GM18870 (cell line): ENCODE measurements at regions not wholly inside any gene's neighbourhood (a gene's known extent, or its start where the extent isn't known, plus 50 kb on each side); places are given as distances from the start of the nearest gene placed in this dataset.
"Not testable (repeated sequence)": the region's sequence is repeated elsewhere in the genome, so short reads cannot be mapped to it uniquely, and the experiment has no call there.

ENCODE experiments used
- ATAC-seq: cut with Tn5 transposase; IDR thresholded peaks from one replicate; pipeline ENCODE4 v1.9.1; 2021; ENCODE audit warnings: moderate library complexity; ENCODE audit not compliant: unreplicated experiment

GRCh38 chr1:238944028-238944427 is 442.3 kb upstream of the CHRM3 start:
- no peak for ATAC-seq

DNA sequence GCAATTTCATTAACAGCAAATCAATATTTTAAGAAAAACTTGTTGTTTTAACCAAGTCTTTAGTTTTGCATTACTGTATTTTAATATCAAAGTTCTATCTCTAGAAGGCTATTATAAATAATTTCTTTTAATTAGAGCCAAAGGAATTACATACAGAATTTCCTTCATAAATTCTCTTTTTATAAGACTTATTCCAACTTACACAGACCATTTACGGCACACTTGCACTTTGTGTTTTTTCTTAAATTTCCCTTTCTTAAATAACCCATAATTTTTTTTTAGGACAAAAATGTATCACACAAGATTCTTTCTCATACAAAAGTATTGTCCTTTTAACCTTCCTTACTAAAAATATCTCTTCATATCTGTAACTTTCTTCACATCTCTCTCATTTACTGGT is 458.5 kb upstream of the CHRM3 start:
- ATAC-seq = no peak

DNA sequence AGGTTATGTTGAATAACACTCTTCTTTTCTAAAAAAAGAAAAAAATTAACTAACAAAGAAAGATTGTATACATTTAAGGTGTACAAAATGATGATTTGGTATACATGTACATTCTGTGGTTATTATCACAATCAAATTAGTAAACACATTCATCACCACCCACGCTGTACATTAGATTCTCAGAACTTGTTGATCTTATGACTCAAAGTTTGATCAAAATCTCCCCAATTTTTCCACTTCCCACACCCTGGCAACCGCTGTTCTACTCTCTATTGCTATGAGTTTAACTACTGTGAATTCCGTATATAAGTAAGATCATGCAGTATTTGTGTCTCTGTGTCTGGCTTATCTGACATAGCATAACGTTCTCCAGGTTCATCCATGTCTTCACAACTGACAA is 469.5 kb upstream of the CHRM3 start:
- ATAC-seq = no peak

GRCh38 chr1:238914346-238914745 is 472.0 kb upstream of the CHRM3 start:
- ATAC-seq = no peak

- ATAC-seq = no peak
Measured at GRCh38 chr1:238913210-238913609, 473.2 kb upstream of the CHRM3 start.

DNA sequence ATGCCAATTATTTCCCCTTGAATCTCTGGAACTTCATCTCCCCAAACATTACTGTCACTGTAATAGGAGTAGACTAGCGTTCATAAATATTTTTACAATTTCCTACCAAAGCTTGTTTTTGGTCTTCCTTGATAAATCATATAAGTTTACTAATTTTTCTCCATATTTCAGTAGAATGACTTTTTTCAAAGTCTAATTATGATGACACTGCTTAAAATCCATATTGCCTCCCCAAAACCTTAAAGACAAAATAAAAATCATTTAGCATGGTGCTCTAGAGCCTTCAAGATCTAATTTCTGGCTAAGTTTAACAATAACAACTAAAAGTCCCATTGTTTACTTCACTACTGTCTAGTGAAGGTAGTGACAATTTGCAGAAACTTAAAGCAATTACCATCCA is 474.2 kb upstream of the CHRM3 start:
- no peak for ATAC-seq

DNA sequence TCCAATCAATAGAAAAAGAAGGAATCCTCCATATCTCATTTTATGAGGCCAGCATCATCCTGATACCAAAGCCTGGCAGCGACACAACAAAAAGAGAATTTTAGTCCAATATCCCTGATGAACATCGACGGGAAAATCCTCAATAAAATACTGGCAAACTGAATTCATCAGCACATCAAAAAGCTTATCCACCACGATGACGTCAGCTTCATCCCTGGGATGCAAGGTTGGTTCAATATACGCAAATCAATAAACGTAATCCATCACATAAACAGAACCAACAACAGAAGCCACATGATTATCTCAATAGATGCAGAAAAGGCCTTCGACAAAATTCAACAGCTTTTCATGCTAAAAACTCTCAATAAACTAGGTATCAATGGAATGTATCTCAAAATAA is 483.6 kb upstream of the CHRM3 start:
- not testable (repeated sequence) for ATAC-seq

DNA sequence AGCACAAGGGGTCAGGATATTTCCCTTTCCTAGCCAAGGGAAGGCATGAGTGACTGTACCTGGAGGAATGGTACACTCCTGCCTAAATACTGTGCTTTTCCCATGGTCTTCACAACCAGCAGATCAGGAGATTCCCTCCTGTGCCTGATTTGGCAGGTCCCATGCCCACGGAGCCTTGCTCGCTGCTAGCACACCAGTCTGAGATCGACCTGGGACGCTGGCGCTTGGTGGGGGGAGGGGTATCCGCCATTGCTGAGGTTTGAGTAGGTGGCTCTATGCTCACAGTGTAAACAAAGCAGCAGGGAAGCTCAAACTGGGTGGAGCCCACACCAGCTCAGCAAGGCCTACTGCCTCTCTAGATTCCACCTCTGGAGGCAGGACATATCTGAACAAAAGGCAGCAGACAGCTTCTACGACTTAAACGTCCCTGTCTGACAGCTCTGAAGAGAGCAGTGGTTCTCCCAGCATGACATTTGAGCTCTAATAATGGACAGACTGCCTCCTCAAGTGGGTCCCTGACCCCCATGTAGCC is 486.0 kb upstream of the CHRM3 start:
- no peak for ATAC-seq

GRCh38 chr1:238898856-238899255 is 487.5 kb upstream of the CHRM3 start:
- ATAC-seq = no peak

DNA sequence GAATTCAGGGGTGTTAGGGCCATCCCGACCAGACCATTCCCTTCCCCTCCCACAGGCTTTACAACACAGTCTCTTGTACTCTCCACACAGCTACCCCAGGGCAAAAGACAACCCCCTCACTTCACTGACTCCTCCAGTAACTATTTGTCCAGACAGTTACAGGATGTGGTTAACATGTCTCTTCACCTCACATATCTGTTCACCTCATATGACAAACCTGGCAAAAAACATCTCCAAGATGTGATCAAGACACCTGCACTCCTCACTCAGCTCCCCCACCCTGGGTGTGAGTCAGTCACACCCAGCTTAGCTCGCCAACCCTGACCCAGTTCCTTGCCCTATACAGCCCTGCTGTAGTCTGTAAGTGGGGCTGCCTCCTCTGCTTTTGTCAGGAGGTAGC is 490.5 kb upstream of the CHRM3 start:
- ATAC-seq = no peak

DNA sequence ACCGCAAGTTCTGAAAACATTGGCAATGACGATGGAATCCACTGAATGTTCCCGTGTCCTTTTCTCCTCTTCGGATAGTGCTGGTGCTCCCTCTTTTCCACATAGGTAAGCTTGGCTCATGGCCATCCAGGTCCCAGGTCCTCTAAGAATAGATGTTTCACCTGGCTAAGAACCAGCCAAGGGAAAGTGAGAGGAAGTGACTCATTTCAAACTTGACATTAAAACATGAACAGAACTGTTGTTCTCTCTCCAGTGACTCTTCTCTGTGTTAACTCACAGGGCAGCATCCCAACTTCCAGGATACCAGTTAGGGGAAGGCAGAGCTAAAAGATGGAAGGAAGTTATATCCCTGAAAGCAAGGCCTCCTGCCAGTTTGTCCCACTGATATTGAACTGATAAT is 493.8 kb upstream of the CHRM3 start:
- no peak for ATAC-seq

DNA sequence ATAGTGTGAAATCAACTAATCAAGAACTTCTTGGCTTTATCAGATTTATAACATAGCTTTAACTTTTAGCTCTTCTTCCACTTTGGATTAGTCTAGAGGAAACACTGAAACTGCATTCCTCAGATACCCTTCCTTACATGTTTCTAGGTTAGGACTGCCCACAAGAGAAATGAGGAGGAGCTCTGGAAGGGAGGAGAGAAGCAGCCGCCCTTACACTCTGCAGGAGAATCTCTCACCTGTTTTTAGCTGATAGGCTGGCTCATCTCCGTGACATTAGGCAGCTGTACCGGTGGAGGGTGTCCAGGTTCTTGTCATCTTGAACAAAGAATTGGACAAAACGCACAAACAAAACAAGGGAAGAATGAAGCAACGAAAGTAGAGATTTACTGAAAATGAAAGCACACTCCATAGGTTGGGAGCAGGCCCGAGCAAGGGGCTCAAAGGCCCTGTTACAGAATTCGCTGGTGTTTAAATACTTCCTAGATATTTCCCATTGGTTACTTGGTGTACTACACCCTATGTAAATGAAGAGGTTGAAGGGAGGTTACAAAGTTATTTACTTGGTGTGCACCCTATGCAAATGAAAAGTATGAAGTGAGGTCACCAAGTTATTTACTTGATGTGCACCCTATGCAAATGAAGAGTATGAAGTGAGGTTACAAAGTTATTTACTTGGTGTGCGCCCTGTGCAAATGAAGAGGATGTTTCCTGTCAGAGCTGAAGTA is 524.9 kb upstream of the CHRM3 start:
- no peak for ATAC-seq

- no peak for ATAC-seq
Measured at GRCh38 chr1:238833919-238834318, 552.4 kb upstream of the CHRM3 start.

DNA sequence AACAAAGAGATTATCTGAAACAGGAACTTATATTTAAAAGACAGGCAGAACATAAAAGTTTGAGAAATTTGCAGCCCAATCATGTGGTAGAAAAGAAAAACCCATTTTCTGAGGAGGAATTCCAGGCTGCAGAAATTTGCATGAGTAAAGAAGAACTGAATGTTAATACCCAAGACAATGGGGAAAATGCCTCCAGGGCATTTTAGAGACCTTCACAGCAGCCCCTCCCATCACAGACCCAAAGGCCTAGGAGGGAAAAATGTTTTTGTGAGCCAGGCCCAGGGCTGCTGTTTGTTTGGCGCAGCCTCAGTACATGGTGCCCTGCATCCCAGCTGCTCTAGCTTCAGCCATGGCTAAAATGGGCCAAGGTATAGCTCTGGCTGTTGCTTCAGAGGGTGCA is 554.3 kb upstream of the CHRM3 start:
- ATAC-seq = no peak

DNA sequence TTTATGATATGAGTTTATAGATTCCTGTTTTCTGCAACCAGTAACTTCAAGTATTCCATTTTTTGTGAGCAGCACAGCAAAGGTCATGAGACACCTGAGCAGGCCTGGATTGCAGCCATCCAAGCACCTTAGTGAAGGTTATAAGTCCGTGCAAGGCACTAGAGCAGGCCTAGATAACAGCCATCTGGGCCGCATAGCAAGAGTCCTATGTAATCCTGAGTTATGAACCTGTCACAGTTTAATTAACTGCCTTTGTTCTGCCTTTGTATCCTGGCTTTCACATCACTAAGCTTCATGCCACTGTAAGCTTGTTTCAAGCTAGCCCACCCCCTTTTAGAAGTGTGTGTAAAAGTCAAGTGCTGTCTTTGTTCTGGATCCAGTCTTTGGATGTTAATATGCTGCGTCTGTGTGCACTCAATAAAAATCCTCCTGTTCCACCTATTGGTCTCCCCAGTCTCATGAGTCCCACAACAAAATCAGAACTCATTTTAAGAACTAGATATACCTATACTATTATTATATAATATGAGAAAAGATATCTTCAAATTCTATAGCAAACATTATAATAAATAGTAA is 556.2 kb upstream of the CHRM3 start:
- no peak for ATAC-seq

- ATAC-seq = no peak
Measured at GRCh38 chr1:238826891-238827290, 559.5 kb upstream of the CHRM3 start.

GRCh38 chr1:238823416-238823815 is 563.0 kb upstream of the CHRM3 start:
- ATAC-seq = no peak

DNA sequence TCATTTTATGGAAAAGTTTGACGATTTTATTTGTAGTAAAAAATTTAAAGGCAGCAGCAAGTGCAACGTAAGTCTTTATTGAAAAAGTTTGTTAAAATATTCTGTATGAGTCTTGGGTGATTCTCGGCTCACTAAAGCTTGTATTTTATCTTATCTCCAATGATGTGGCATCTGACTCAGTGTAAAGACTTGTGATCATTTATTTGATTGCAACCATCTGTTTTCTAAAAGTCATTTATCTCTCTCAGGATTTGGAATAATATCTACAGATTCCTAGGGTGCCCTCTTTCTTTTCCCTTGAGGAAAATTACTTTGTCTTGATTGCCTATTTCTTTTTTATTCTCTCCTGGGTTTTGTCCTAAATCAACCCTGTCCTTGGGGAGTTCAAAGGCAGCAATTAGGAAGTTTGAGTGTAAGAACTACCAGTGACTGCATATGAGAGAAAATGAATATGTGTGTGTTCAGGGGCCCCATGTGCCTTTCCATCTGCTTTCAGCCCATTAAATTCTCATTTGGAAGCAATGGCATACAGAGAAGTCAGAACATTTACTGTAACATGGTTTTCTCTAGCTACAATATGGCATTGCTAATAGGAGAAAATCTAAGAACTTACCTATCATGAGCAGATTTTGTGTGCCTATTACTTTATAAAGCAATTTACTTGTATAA is 575.0 kb upstream of the CHRM3 start:
- ATAC-seq = no peak

GRCh38 chr1:238790882-238791281 is 595.5 kb upstream of the CHRM3 start:
- no peak for ATAC-seq

- no peak for ATAC-seq
Measured at GRCh38 chr1:238789916-238790667, 596.3 kb upstream of the CHRM3 start.

DNA sequence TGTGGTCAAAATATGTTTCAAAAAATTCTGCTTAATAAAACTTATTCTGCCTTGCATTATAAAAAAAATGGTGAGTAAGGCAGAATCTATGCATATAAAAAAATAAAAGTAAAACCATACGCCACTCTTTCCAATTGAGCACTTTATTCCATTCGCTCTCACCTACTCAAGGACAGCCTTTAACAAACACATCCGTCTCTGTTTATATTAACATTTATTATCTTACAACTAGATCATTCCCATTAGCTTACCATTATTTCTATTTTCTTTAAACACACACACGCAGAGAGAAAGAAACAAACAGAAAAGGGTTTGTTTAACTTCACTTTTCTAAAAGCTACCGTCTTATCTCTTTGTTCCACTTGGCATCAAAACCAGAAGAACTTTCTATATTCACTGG is 598.9 kb upstream of the CHRM3 start:
- ATAC-seq = no peak
